ENCODE measurements at regions not wholly inside any gene's neighbourhood (a gene's known extent, or its start where the extent isn't known, plus 50 kb on each side); places are given as distances from the start of the nearest gene placed in this dataset.

- DNase-seq (ENCODE audit: low read depth in 1 of 2, low spot score in 1 of 2), result no peak
These were observed 385.9 kb upstream of the TLE4 start for GRCh38 chr9:79185866-79186265.

- DNase-seq (ENCODE audit: low read depth in 1 of 2, low spot score in 1 of 2), result no peak
These were observed 382.2 kb upstream of the TLE4 start for GRCh38 chr9:79189511-79189924.

- DNase-seq (ENCODE audit: low read depth in 1 of 2, low spot score in 1 of 2), result no peak
These were observed 378.8 kb upstream of the TLE4 start for GRCh38 chr9:79193001-79193400.

GRCh38 chr9:79193501-79194223, 378.1 kb upstream of the TLE4 start:
- DNase-seq (ENCODE audit: low read depth in 1 of 2, low spot score in 1 of 2), result no peak

GRCh38 chr9:79195879-79196278, 375.9 kb upstream of the TLE4 start:
- DNase-seq (ENCODE audit: low read depth in 1 of 2, low spot score in 1 of 2), result no peak

GRCh38 chr9:79196606-79197005, 375.2 kb upstream of the TLE4 start:
- DNase-seq (ENCODE audit: low read depth in 1 of 2, low spot score in 1 of 2), result no peak

- no peak for DNase-seq (ENCODE audit: low read depth in 1 of 2, low spot score in 1 of 2)
These were observed 371.4 kb upstream of the TLE4 start for GRCh38 chr9:79200336-79200735.

- no peak for DNase-seq (ENCODE audit: low read depth in 1 of 2, low spot score in 1 of 2)
These were observed 370.1 kb upstream of the TLE4 start for GRCh38 chr9:79201636-79202035.

- no peak for DNase-seq (ENCODE audit: low read depth in 1 of 2, low spot score in 1 of 2)
These were observed 362.9 kb upstream of the TLE4 start for GRCh38 chr9:79208791-79209396.

- no peak for DNase-seq (ENCODE audit: low read depth in 1 of 2, low spot score in 1 of 2)
These were observed 361.1 kb upstream of the TLE4 start for GRCh38 chr9:79210541-79211243.

- DNase-seq (ENCODE audit: low read depth in 1 of 2, low spot score in 1 of 2), result no peak
These were observed 358.2 kb upstream of the TLE4 start for GRCh38 chr9:79213417-79214125.

- no peak for DNase-seq (ENCODE audit: low read depth in 1 of 2, low spot score in 1 of 2)
These were observed 355.9 kb upstream of the TLE4 start for GRCh38 chr9:79215821-79216220.

- no peak for DNase-seq (ENCODE audit: low read depth in 1 of 2, low spot score in 1 of 2)
These were observed 351.5 kb upstream of the TLE4 start for GRCh38 chr9:79220251-79220650.

GRCh38 chr9:79220666-79221065, 351.1 kb upstream of the TLE4 start:
- DNase-seq (ENCODE audit: low read depth in 1 of 2, low spot score in 1 of 2), result no peak

GRCh38 chr9:79221084-79221483, 350.7 kb upstream of the TLE4 start:
- DNase-seq (ENCODE audit: low read depth in 1 of 2, low spot score in 1 of 2), result no peak

- no peak for DNase-seq (ENCODE audit: low read depth in 1 of 2, low spot score in 1 of 2)
These were observed 349.3 kb upstream of the TLE4 start for GRCh38 chr9:79222483-79222882.

GRCh38 chr9:79224672-79225433, 346.9 kb upstream of the TLE4 start:
- no peak for DNase-seq (ENCODE audit: low read depth in 1 of 2, low spot score in 1 of 2)

- no peak for DNase-seq (ENCODE audit: low read depth in 1 of 2, low spot score in 1 of 2)
These were observed 338.2 kb upstream of the TLE4 start for GRCh38 chr9:79233542-79233941.

GRCh38 chr9:79236466-79236865, 335.3 kb upstream of the TLE4 start:
- DNase-seq (ENCODE audit: low read depth in 1 of 2, low spot score in 1 of 2), result no peak

GRCh38 chr9:79237861-79238260, 333.9 kb upstream of the TLE4 start:
- no peak for DNase-seq (ENCODE audit: low read depth in 1 of 2, low spot score in 1 of 2)

- no peak for DNase-seq (ENCODE audit: low read depth in 1 of 2, low spot score in 1 of 2)
These were observed 331.0 kb upstream of the TLE4 start for GRCh38 chr9:79240774-79241173.

All from activated CD4-positive, alpha-beta T cell treated with anti-CD3 and anti-CD28 coated beads, Interleukin-2, amount 50 U/mL, for 24 hours (primary cell).